H1 (cell line): ENCODE measurements at regions not wholly inside any gene's neighbourhood (a gene's known extent, or its start where the extent isn't known, plus 50 kb on each side); places are given as distances from the start of the nearest gene placed in this dataset.

Experiments
- CTCF ChIA-PET: fragments of 300-600 bp; sonication (Branson Sonifier 250); formaldehyde crosslinking; loops from one replicate; lab custom pipeline; 2021; ENCODE audit not compliant: partially characterized antibody; lab: Charles Lee
- POLR2A ChIA-PET: fragments of 300-600 bp; sonication (Branson Sonifier 250); formaldehyde crosslinking; loops from one replicate; lab custom pipeline; 2021; ENCODE audit warnings: inconsistent platforms; ENCODE audit not compliant: partially characterized antibody; lab: Charles Lee
- DNase-seq, 2 experiments: peaks; one replicate each; pipeline versions ENCODE4 v3.0.0 to v3.0.0-alpha.2; 2010 to 2022; ENCODE audit warnings: low spot score in 2 of 2, low read depth in 1 of 2, mixed read lengths in 1 of 2
- FAIRE-seq: peaks from 2 replicates; lab custom pipeline; 2011; peaks lifted over from hg19 to GRCh38; lab: Jason Lieb, UNC
- H2AFZ ChIP-seq: 2 replicates; pipeline ENCODE4 v1.8.1; 2012; ENCODE audit warnings: low read length, inconsistent platforms
- H2AK5ac ChIP-seq: 2 replicates; pipeline ENCODE4 v1.6.1; 2013; ENCODE audit warnings: low read depth, low read length
- H2BK120ac ChIP-seq: replicated peaks from 2 replicates; pipeline ENCODE3; 2013; ENCODE audit warnings: low read depth, low read length, inconsistent platforms
- H2BK12ac ChIP-seq: 2 replicates; pipeline ENCODE4 v1.6.1; 2013; ENCODE audit warnings: low read depth, low read length
- H2BK15ac ChIP-seq: 2 replicates; pipeline ENCODE4 v1.6.1; 2013; ENCODE audit warnings: low read length
- H2BK20ac ChIP-seq: 2 replicates; pipeline ENCODE4 v1.6.1; 2013; ENCODE audit warnings: low read length
- H2BK5ac ChIP-seq: 2 replicates; pipeline ENCODE4 v1.6.1; 2013; ENCODE audit warnings: low read depth, low read length
- H3K14ac ChIP-seq: 2 replicates; pipeline ENCODE4 v1.6.1; 2013; ENCODE audit warnings: inconsistent platforms; ENCODE audit not compliant: insufficient read length
- H3K18ac ChIP-seq: 2 replicates; pipeline ENCODE4 v1.6.1; 2013; ENCODE audit warnings: low read length; ENCODE audit errors: extremely low read depth
- H3K23ac ChIP-seq: 2 replicates; pipeline ENCODE4 v1.6.1; 2013; ENCODE audit warnings: inconsistent platforms; ENCODE audit not compliant: insufficient read length
- H3K23me2 ChIP-seq: 2 replicates; pipeline ENCODE4 v1.6.1; 2013; ENCODE audit warnings: low read depth, low read length
- H3K27ac ChIP-seq: 2 replicates; pipeline ENCODE4 v1.6.1; 2011; ENCODE audit warnings: low read depth, low read length, inconsistent platforms
- H3K27me3 ChIP-seq, 4 experiments: replicated peaks in 1 of 4; 1 replicate in 1 of 4; 2 replicates in 3 of 4; pipeline versions ENCODE4 v1.6.1 to v1.8.1; 2011 to 2013; ENCODE audit warnings: low read length in 3 of 4, mild to moderate bottlenecking in 3 of 4, inconsistent platforms in 2 of 4, mixed read lengths in 2 of 4, moderate library complexity in 1 of 4; ENCODE audit not compliant: control insufficient read depth in 3 of 4, insufficient read depth in 3 of 4; ENCODE audit errors: extremely low read depth in 1 of 4
- H3K36me3 ChIP-seq, 4 experiments: 2 replicates each; pipeline versions ENCODE4 v1.6.1 to v1.8.1; 2011 to 2013; ENCODE audit warnings: mild to moderate bottlenecking in 4 of 4, low read length in 3 of 4, moderate library complexity in 2 of 4, control low read depth in 1 of 4, inconsistent platforms in 1 of 4; ENCODE audit not compliant: insufficient read depth in 4 of 4, control insufficient read depth in 2 of 4
- H3K4ac ChIP-seq: replicated peaks from 2 replicates; pipeline ENCODE3; 2013; ENCODE audit warnings: low read length, low read depth, mixed read lengths, inconsistent platforms; ENCODE audit not compliant: insufficient read length
- H3K4me1 ChIP-seq, 4 experiments: replicated peaks in 1 of 4; 1 replicate in 1 of 4; 2 replicates in 3 of 4; pipeline versions ENCODE4 v1.6.1 to v1.8.1; 2011 to 2013; ENCODE audit warnings: low read length in 3 of 4, inconsistent platforms in 2 of 4, mixed read lengths in 1 of 4; ENCODE audit not compliant: insufficient read depth in 4 of 4, control insufficient read depth in 3 of 4
- H3K4me2 ChIP-seq, 2 experiments: 2 replicates each; pipeline versions ENCODE4 v1.6.1 to v1.8.1; 2011 to 2013; ENCODE audit warnings: low read depth in 2 of 2, low read length in 2 of 2, control low read depth in 1 of 2, inconsistent platforms in 1 of 2, mild to moderate bottlenecking in 1 of 2; ENCODE audit not compliant: insufficient read depth in 1 of 2
- H3K4me3 ChIP-seq, 4 experiments: fragments of 200-600, 300-600 bp in 1 of 4; sonication (generic), shearing (Covaris generic), sonication (Bioruptor Twin) in 1 of 4; 2 replicates each; pipeline versions ENCODE4 v1.5.1 to v1.8.1; 2011 to 2016; ENCODE audit warnings: low read length in 4 of 4, low read depth in 3 of 4, control low read depth in 2 of 4, inconsistent platforms in 2 of 4, mild to moderate bottlenecking in 2 of 4, mixed read lengths in 1 of 4, moderate library complexity in 1 of 4; ENCODE audit not compliant: insufficient read depth in 2 of 4; ENCODE audit errors: extremely low read depth in 1 of 4
- H3K56ac ChIP-seq: replicated peaks from 2 replicates; pipeline ENCODE3; 2013; ENCODE audit warnings: low read depth, mild to moderate bottlenecking, mixed read lengths, low read length, inconsistent platforms; ENCODE audit not compliant: insufficient read length
- H3K79me1 ChIP-seq: 2 replicates; pipeline ENCODE4 v1.6.1; 2013; ENCODE audit warnings: low read depth, low read length, control low read depth
- H3K79me2 ChIP-seq, 2 experiments: 2 replicates each; pipeline versions ENCODE4 v1.6.1 to v1.8.1; 2012 to 2013; ENCODE audit warnings: low read length in 2 of 2, mild to moderate bottlenecking in 2 of 2, inconsistent platforms in 1 of 2; ENCODE audit not compliant: insufficient read depth in 2 of 2, control insufficient read depth in 1 of 2
- H3K9ac ChIP-seq, 4 experiments: replicated peaks in 1 of 4; 1 replicate in 1 of 4; 2 replicates in 3 of 4; pipeline versions ENCODE4 v1.6.1 to v1.8.1; 2011 to 2013; ENCODE audit warnings: low read depth in 3 of 4, low read length in 3 of 4, control low read depth in 2 of 4, mild to moderate bottlenecking in 2 of 4, moderate library complexity in 2 of 4, inconsistent platforms in 1 of 4; ENCODE audit errors: extremely low read depth in 1 of 4
- H3K9me3 ChIP-seq, 2 experiments: 2 replicates each; pipeline versions ENCODE4 v1.6.1 to v1.8.1; 2012 to 2013; ENCODE audit warnings: mild to moderate bottlenecking in 2 of 2, moderate library complexity in 2 of 2, control low read depth in 1 of 2, inconsistent platforms in 1 of 2, low read depth in 1 of 2, low read length in 1 of 2, mixed read lengths in 1 of 2; ENCODE audit not compliant: insufficient read depth in 2 of 2
- H4K20me1 ChIP-seq, 2 experiments: replicated peaks in 1 of 2; 2 replicates each; pipeline versions ENCODE3 to v1.8.1; 2011 to 2013; ENCODE audit warnings: inconsistent platforms in 2 of 2, low read length in 2 of 2, mild to moderate bottlenecking in 1 of 2; ENCODE audit not compliant: insufficient read depth in 2 of 2, control insufficient read depth in 1 of 2
- H4K5ac ChIP-seq: 2 replicates; pipeline ENCODE4 v1.6.1; 2013; ENCODE audit warnings: low read length, low read depth, mixed read lengths, inconsistent platforms; ENCODE audit not compliant: insufficient read length
- H4K8ac ChIP-seq: 2 replicates; pipeline ENCODE4 v1.8.0; 2013; ENCODE audit warnings: mild to moderate bottlenecking, moderate library complexity, low read length, inconsistent platforms; ENCODE audit not compliant: insufficient read depth; ENCODE audit errors: extremely low read depth
- H4K91ac ChIP-seq: replicated peaks from 2 replicates; pipeline ENCODE3; 2013; ENCODE audit warnings: low read length, mixed read lengths, inconsistent platforms; ENCODE audit not compliant: insufficient read length
- FOSL1 ChIP-seq: IDR thresholded peaks from 2 replicates; pipeline ENCODE4 v1.6.1; 2011; ENCODE audit warnings: mild to moderate bottlenecking, low read depth, low read length, moderate library complexity; ENCODE audit not compliant: insufficient read depth
- WGBS, 2 experiments: shearing (Covaris generic) in 1 of 2; methylation state at CpG; one replicate each; pipeline versions ENCODE4 v1.1.6 to v1.1.7; 2013 to 2015; ENCODE audit warnings: low lambda C conversion rate in 2 of 2, mixed read lengths in 2 of 2, inconsistent platforms in 1 of 2, low coverage in 1 of 2, missing lambda C conversion rate in 1 of 2; ENCODE audit not compliant: insufficient replicate concordance in 2 of 2, insufficient coverage in 1 of 2, insufficient read length in 1 of 2; ENCODE audit errors: extremely low coverage in 1 of 2, missing lambda C conversion rate in 1 of 2; 5-methylcytosine and 5-hydroxymethylcytosine counted together
- TF ChIP-seq, protein P1 (sequence below): IDR thresholded peaks from 2 replicates; pipeline ENCODE4 v1.6.1; 2012; ENCODE audit warnings: inconsistent platforms

GRCh38 chr2:137764646-137765045 lies 199.6 kb upstream of the HNMT start:
- Histone ChIP-seq H3K14ac (no peak overlapping the region), H3K9ac (no peak overlapping the region), H4K20me1 (no peaks in the 10 kb centered on the region), H3K79me2 (no peaks in the 10 kb centered on the region), H3K4ac (no peak overlapping the region), H3K36me3 (no peaks in the 10 kb centered on the region; a peak in 1 of 8 replicates), H3K23ac (no peak overlapping the region), H3K27me3 (no peaks in the 10 kb centered on the region), H3K4me3 (no peak overlapping the region), H2BK5ac (no peak overlapping the region), H3K23me2 (no peaks in the 10 kb centered on the region), H2BK12ac (no peak overlapping the region), H2BK20ac (no peak overlapping the region), H2BK15ac (no peak overlapping the region), H4K5ac (no peak overlapping the region), H3K4me1 (no peaks in the 10 kb centered on the region), H4K91ac (no peak overlapping the region), H2AFZ (no peak overlapping the region), H3K79me1 (no peaks in the 10 kb centered on the region), H3K56ac (no peak overlapping the region), H2BK120ac (no peak overlapping the region), H2AK5ac (no peak overlapping the region), H4K8ac (no peak overlapping the region), H3K18ac (no peak overlapping the region), H3K4me2 (no peak overlapping the region), H3K27ac (no peak overlapping the region), H3K9me3 (no peaks in the 10 kb centered on the region)
- TF ChIP-seq, protein P1, sequence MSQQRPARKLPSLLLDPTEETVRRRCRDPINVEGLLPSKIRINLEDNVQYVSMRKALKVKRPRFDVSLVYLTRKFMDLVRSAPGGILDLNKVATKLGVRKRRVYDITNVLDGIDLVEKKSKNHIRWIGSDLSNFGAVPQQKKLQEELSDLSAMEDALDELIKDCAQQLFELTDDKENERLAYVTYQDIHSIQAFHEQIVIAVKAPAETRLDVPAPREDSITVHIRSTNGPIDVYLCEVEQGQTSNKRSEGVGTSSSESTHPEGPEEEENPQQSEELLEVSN = no peak
- no peak for TF ChIP-seq FOSL1
- WGBS, 2 experiments = 69% methylated on average over 5 of the region's 5 CpGs; no CpG with 5 or more reads in 1 of the 2 experiments
- FAIRE-seq (no peak), DNase-seq (no peak)
- CTCF ChIA-PET = no interaction called here
- POLR2A ChIA-PET = no interaction called here
